GM12874 (cell line): ENCODE measurements at regions not wholly inside any gene's neighbourhood (a gene's known extent, or its start where the extent isn't known, plus 50 kb on each side); places are given as distances from the start of the nearest gene placed in this dataset.

ENCODE experiments used
- TF ChIP-seq, protein P1 (sequence below): IDR thresholded peaks from 2 replicates; pipeline ENCODE4 v1.5.1; 2011; ENCODE audit warnings: low read depth, mild to moderate bottlenecking, control low read depth, low read length, moderate library complexity; ENCODE audit not compliant: insufficient read depth

DNA sequence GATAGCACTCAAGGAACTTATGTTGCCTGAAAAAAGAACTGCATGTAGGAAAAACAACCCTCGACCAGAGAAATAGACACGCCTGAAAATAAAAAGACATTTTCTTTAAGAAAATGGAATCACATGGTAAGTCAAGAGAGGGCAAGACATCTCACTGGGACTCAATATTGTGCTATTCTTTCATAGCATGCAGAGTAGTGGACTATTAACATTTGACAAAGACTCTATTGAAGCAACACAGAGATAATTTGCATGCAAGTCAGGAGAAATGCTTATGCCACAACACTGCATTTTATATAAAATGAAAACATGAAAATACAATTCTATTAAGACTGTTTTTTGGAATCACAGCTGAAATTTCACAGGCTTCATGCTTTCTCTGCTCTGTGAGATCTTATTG is 77.9 kb upstream of the RHOBTB1 start:
- TF ChIP-seq, protein P1, sequence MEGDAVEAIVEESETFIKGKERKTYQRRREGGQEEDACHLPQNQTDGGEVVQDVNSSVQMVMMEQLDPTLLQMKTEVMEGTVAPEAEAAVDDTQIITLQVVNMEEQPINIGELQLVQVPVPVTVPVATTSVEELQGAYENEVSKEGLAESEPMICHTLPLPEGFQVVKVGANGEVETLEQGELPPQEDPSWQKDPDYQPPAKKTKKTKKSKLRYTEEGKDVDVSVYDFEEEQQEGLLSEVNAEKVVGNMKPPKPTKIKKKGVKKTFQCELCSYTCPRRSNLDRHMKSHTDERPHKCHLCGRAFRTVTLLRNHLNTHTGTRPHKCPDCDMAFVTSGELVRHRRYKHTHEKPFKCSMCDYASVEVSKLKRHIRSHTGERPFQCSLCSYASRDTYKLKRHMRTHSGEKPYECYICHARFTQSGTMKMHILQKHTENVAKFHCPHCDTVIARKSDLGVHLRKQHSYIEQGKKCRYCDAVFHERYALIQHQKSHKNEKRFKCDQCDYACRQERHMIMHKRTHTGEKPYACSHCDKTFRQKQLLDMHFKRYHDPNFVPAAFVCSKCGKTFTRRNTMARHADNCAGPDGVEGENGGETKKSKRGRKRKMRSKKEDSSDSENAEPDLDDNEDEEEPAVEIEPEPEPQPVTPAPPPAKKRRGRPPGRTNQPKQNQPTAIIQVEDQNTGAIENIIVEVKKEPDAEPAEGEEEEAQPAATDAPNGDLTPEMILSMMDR, result no peak

DNA sequence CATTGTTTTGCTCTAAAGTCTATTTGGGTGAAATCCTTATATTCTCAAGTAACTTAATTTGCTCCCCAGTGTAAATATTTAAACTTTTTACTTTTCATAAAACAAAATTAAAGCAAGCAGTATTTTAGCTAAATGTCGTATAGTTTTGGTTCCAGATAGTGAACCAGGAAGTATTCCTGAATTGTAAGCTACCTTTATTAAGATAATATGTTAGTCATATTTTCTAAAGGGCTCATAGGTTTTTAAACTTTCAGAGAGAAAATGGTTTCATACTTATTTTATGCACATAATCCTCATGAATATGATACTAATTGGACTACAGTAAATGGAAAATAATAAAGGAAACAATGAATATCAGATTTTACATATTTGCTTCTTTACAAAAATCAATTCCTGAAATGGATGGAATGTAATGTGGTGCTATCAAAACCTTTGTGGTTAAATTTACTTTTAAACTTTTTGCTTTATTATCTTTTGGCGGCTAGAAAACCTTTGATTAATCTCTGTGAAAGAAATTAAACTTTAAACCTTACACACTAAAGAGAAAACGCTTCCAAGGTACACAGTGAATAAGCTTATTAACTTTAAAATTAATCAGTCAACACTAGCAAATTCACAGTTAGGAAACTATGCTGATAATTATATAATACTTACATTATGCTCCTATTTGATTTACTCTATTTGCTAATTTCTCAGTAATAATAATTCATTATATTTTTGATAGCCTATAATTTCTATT is 76.6 kb upstream of the RHOBTB1 start:
- TF ChIP-seq, protein P1, result no peak

DNA sequence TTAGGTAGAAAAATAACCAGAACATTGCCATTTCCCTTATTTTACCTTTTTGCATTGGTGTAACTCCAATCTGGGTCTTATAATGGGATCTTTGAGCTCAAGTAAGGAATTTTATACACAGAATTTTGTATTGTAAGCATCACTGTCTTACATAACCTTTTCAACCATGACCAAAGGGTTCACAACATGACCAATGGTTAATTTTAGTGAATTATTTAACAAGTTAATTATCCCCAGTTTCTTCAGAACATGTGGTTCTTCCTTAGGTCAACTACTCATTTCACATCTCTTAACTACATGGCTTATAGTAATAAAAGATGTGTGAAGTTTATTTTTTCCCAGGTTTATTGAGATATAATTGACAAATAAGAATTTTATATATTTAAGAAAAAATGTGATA is 74.2 kb upstream of the RHOBTB1 start:
- TF ChIP-seq, protein P1, result no peak

DNA sequence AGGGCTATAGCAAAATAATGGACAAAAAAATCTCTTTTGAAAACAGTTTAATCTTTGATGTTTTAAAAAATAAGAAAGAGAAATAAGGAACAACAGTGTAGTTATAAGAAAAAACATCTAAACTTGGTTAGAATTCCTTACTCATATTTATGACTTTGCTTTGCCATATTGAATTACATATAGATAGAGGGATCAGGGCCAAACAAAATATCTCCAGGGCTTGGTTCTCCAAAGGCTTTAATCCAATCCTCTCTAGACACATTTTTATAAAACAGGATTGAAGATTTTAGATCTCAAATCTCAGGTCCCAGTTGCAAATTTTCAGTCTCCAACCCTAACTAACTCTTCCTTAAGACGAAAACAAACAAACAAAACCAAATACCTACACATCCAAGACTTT is 72.6 kb upstream of the RHOBTB1 start:
- TF ChIP-seq, protein P1, result no peak

DNA sequence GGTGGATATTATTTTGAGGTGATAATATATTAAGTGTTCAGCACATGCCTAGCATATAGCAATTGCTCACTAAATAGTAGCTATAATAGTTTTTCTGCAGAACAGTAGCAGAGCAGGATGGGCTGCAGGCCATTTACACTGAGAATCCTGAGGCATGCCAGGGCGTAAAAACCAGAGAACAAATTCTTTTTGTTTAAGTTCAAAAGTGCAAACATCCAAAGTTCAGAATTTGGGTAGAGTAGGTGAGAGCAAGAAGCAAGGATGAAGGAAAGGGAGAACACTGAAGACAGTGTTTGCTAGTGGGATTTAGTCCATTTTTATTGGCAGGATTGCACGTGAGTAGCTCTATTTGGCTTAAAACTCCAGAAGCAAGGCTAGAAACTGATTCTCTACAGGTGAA is 72.0 kb upstream of the RHOBTB1 start:
- TF ChIP-seq, protein P1, result no peak

DNA sequence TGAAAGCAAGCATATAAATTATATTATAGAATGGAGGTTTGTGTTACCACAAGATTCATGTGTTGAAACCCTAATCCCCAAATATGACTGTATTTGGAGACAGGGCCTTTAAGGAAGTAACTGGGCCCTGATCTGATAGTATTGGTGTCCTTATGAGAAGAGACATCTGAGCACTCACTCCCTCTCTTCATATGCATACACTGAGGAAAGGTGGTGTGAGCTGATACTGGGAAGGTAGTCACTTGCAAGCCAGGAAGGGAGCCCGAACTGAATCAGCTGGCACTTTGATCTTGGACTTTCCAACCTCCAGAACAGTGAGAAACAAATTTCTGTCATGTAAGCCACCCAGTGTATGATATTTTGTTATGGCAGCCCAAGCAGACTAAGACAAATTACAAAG is 66.9 kb upstream of the RHOBTB1 start:
- TF ChIP-seq, protein P1, result no peak

DNA sequence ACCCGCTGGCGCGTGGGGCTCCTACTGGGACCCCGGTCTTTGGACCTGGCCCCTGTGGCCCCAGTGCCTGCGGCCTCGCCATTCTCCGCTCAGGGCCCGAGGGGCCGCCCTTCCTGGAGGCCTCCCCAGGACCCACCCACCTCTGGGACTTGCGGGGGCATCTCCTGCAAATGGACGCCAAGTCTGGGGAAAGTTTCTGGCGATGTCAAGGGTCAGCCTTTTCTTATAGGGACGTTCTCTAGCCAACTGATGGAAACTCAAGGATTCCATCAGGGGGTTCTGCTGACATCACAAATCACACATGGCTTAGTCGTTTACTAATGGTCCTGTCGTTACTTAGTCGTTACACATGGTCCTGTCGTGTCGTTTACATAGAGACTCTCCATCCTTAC is 57.7 kb upstream of the RHOBTB1 start:
- TF ChIP-seq, protein P1, result no peak
